Fibroblast of mammary gland (primary cell): ENCODE measurements at regions not wholly inside any gene's neighbourhood (a gene's known extent, or its start where the extent isn't known, plus 50 kb on each side); places are given as distances from the start of the nearest gene placed in this dataset.

Source experiments
- DNase-seq: peaks from one replicate; pipeline ENCODE4 v3.0.0-alpha.2; 2010; ENCODE audit warnings: low read depth
- H3K4me3 ChIP-seq: 2 replicates; pipeline ENCODE4 v1.5.1; 2011; ENCODE audit warnings: low read depth, mild to moderate bottlenecking, low read length, moderate library complexity; ENCODE audit not compliant: control insufficient read depth
- CTCF ChIP-seq: conservative IDR thresholded peaks from 2 replicates; pipeline ENCODE4 v1.5.1; 2011; ENCODE audit warnings: low read depth, low read length, inconsistent platforms; ENCODE audit not compliant: control insufficient read depth, insufficient read depth

GRCh38 chrX:121581885-121582284, 534.5 kb downstream of the GLUD2 start:
- no peak for DNase-seq
- no peak for TF ChIP-seq CTCF
- no peak overlapping the region for H3K4me3 ChIP-seq

GRCh38 chrX:121585626-121586025, 538.2 kb downstream of the GLUD2 start:
- no peak for DNase-seq
- no peak overlapping the region for H3K4me3 ChIP-seq
- TF ChIP-seq CTCF: no peak

- TF ChIP-seq CTCF: no peak
- no peak for DNase-seq
- no peak overlapping the region for H3K4me3 ChIP-seq
These were observed 545.5 kb downstream of the GLUD2 start for GRCh38 chrX:121592884-121593283.

GRCh38 chrX:121598356-121598755, 550.9 kb downstream of the GLUD2 start:
- DNase-seq: no peak

GRCh38 chrX:121635141-121635540, 587.7 kb downstream of the GLUD2 start:
- H3K4me3 ChIP-seq: no peak overlapping the region
- peak; percentile 40 for DNase-seq
- no peak for TF ChIP-seq CTCF

More at GRCh38 chrX:121598356-121598755, 550.9 kb downstream of the GLUD2 start:
- no peak for TF ChIP-seq CTCF
- no peak overlapping the region for H3K4me3 ChIP-seq

GRCh38 chrX:121639781-121640180, 592.4 kb downstream of the GLUD2 start:
- no peak for DNase-seq
- no peak for TF ChIP-seq CTCF
- H3K4me3 ChIP-seq: no peak overlapping the region

- no peak for TF ChIP-seq CTCF
- no peak overlapping the region for H3K4me3 ChIP-seq
- DNase-seq: peak; percentile 85
These were observed 594.1 kb downstream of the GLUD2 start for GRCh38 chrX:121641560-121641959.
